CD4-positive, alpha-beta T cell (primary cell): ENCODE measurements at regions not wholly inside any gene's neighbourhood (a gene's known extent, or its start where the extent isn't known, plus 50 kb on each side); places are given as distances from the start of the nearest gene placed in this dataset.
"Not testable (repeated sequence)": the region's sequence is repeated elsewhere in the genome, so short reads cannot be mapped to it uniquely, and the experiment has no call there.

ENCODE experiments used
- ATAC-seq: fragments of 200-7000 bp; cut with Tn5 transposase; one replicate; pipeline ENCODE4 v1.10.0; 2022; ENCODE audit warnings: mild to moderate bottlenecking; ENCODE audit not compliant: poor library complexity
- CTCF ChIA-PET: fragments of 350-600 bp; sonication (Branson Sonifier 250); formaldehyde crosslinking; loops from one replicate; lab custom pipeline; 2021; ENCODE audit warnings: antibody characterized with exemption, inconsistent platforms; lab: Charles Lee
- POLR2A ChIA-PET: fragments of 350-600 bp; sonication (Branson Sonifier 250); formaldehyde crosslinking; loops from one replicate; lab custom pipeline; 2021; ENCODE audit warnings: antibody characterized with exemption, inconsistent platforms; lab: Charles Lee
- DNase-seq, 14 experiments: peaks; one replicate each; pipeline ENCODE4 v3.0.0-alpha.2; 2013 to 2020; ENCODE audit warnings: mixed read lengths in 2 of 14
- H3K27ac ChIP-seq, 2 donors: one replicate each; pipeline versions ENCODE4 v1.5.1 to v1.7.0; 2013; ENCODE audit warnings: low read length in 2 of 2, low read depth in 1 of 2, mild to moderate bottlenecking in 1 of 2
- H3K27me3 ChIP-seq, 2 experiments: 1 replicate in 1 of 2; 2 replicates in 1 of 2; pipeline versions ENCODE4 v1.6.1 to v1.7.0; 2013; ENCODE audit warnings: low read length in 2 of 2, control low read depth in 1 of 2, mild to moderate bottlenecking in 1 of 2, moderate library complexity in 1 of 2; ENCODE audit not compliant: insufficient read depth in 2 of 2, control insufficient read depth in 1 of 2
- H3K36me3 ChIP-seq: one replicate; pipeline ENCODE4 v1.6.1; 2013; ENCODE audit warnings: low read length, control low read depth; ENCODE audit not compliant: insufficient read depth
- H3K4me1 ChIP-seq: one replicate; pipeline ENCODE4 v1.6.1; 2013; ENCODE audit warnings: low read length, control low read depth; ENCODE audit not compliant: insufficient read depth
- H3K4me3 ChIP-seq: one replicate; pipeline ENCODE4 v1.5.1; 2013; ENCODE audit warnings: mild to moderate bottlenecking, low read length, moderate library complexity
- H3K9me3 ChIP-seq, 2 experiments: 1 replicate in 1 of 2; 2 replicates in 1 of 2; pipeline versions ENCODE4 v1.6.1 to v1.7.0; 2013; ENCODE audit warnings: low read length in 2 of 2, mild to moderate bottlenecking in 2 of 2, control low read depth in 1 of 2, moderate library complexity in 1 of 2; ENCODE audit not compliant: control insufficient read depth in 1 of 2, insufficient read depth in 1 of 2
- H3K27ac Mint-ChIP-seq: one replicate; pipeline ENCODE4 v1.8.0; 2020; ENCODE audit warnings: mixed read lengths
- H3K27me3 Mint-ChIP-seq: one replicate; pipeline ENCODE4 v1.8.0; 2021; ENCODE audit warnings: mixed read lengths
- H3K36me3 Mint-ChIP-seq: one replicate; pipeline ENCODE4 v1.8.0; 2021; ENCODE audit warnings: low read depth, mixed read lengths
- H3K4me1 Mint-ChIP-seq: one replicate; pipeline ENCODE4 v1.8.0; 2021; ENCODE audit warnings: low read depth, mixed read lengths
- H3K4me3 Mint-ChIP-seq: one replicate; pipeline ENCODE4 v1.8.0; 2020; ENCODE audit warnings: mild to moderate bottlenecking, mixed read lengths
- H3K9me3 Mint-ChIP-seq: one replicate; pipeline ENCODE4 v1.8.0; 2020; ENCODE audit warnings: mixed read lengths
- intact Hi-C, 2 experiments: fragments of 100-400 bp; cut with DNase I in 1 of 2; cut with micrococcal nuclease in 1 of 2; formaldehyde crosslinking; loops; one replicate each; pipeline versions ENCODE4 v1.15.1 to v1.9.0; 2023 to 2025; cut with DNase I, micrococcal nuclease
- TF ChIP-seq, protein P1 (sequence below): fragments of 200-600 bp; IDR thresholded peaks from one replicate; pipeline ENCODE4 v1.8.0; 2022; ENCODE audit warnings: antibody characterized with exemption, mild to moderate bottlenecking

DNA sequence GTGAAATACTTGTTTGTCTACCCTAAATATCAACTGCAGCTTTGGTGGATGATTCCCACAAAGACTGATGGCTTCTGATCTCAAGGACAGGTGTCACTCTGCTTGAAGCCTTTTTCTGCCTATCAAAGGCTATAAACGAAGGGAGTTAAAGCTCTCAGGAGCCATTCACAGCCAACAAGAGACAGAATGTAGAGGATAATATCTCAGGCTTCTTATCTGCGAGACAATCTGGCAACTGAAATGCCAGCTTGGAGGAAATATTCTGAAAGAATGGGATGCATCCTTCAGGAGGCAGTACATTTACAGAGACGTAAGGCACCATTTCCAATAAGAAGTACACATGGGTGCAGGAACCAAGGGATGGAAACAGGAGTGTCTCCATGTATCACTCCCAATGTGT lies 549.4 kb downstream of the GPAM start:
- DNase-seq (no peak), ATAC-seq (no peak)
- ChIA-PET CTCF (no interaction called here), POLR2A (no interaction called here)
- no peak overlapping the region for H3K27ac Mint-ChIP-seq
- H3K9me3 Mint-ChIP-seq = peaks cover 2% of the 10 kb centered on the region
- Histone ChIP-seq H3K4me3 (no peak overlapping the region), H3K27ac (no peak overlapping the region), H3K4me1 (no peaks in the 10 kb centered on the region), H3K9me3 (peaks cover 0 to 6% of the 10 kb centered on the region in 2 experiments), H3K36me3 (no peaks in the 10 kb centered on the region), H3K27me3 (peaks cover 0 to 5% of the 10 kb centered on the region in 2 experiments)
- TF ChIP-seq, protein P1, sequence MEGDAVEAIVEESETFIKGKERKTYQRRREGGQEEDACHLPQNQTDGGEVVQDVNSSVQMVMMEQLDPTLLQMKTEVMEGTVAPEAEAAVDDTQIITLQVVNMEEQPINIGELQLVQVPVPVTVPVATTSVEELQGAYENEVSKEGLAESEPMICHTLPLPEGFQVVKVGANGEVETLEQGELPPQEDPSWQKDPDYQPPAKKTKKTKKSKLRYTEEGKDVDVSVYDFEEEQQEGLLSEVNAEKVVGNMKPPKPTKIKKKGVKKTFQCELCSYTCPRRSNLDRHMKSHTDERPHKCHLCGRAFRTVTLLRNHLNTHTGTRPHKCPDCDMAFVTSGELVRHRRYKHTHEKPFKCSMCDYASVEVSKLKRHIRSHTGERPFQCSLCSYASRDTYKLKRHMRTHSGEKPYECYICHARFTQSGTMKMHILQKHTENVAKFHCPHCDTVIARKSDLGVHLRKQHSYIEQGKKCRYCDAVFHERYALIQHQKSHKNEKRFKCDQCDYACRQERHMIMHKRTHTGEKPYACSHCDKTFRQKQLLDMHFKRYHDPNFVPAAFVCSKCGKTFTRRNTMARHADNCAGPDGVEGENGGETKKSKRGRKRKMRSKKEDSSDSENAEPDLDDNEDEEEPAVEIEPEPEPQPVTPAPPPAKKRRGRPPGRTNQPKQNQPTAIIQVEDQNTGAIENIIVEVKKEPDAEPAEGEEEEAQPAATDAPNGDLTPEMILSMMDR = no peak
- peaks cover 5% of the 10 kb centered on the region for H3K27me3 Mint-ChIP-seq
- H3K36me3 Mint-ChIP-seq = no peaks in the 10 kb centered on the region
- no peaks in the 10 kb centered on the region for H3K4me1 Mint-ChIP-seq
- intact Hi-C loops = no loop called here
- no peak overlapping the region for H3K4me3 Mint-ChIP-seq

DNA sequence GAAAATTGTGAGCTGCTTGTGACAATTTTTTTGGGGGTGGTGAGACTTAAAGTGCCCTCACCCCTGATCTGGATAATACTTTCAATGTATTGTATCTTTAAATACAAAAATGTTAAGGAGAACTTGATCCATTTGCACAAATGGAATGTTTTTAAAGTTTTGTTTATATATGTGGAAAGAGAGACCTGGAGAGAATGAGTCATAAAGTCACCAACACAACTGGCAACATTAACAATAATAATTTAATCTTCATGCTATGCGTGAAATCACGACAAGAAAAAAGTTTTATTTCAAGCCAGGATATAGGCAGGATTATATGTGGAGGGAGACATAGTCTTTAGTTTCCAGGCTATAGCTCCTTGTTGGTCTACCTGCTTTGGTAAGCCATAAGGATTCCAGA lies 537.5 kb downstream of the GPAM start:
- DNase-seq = no peak
- Mint-ChIP-seq H3K4me3 (no peak overlapping the region), H3K9me3 (peaks cover 18% of the 10 kb centered on the region), H3K27me3 (no peaks in the 10 kb centered on the region), H3K27ac (no peak overlapping the region), H3K4me1 (no peaks in the 10 kb centered on the region), H3K36me3 (no peaks in the 10 kb centered on the region)
- ChIA-PET CTCF (no interaction called here), POLR2A (no interaction called here)
- Histone ChIP-seq H3K4me3 (no peak overlapping the region), H3K9me3 (peaks cover 8 to 9% of the 10 kb centered on the region in 2 experiments), H3K36me3 (no peaks in the 10 kb centered on the region), H3K4me1 (no peaks in the 10 kb centered on the region), H3K27ac (no peak overlapping the region), H3K27me3 (no peaks in the 10 kb centered on the region)
- no peak for ATAC-seq
- intact Hi-C loops = no loop called here
- TF ChIP-seq, protein P1 = no peak

DNA sequence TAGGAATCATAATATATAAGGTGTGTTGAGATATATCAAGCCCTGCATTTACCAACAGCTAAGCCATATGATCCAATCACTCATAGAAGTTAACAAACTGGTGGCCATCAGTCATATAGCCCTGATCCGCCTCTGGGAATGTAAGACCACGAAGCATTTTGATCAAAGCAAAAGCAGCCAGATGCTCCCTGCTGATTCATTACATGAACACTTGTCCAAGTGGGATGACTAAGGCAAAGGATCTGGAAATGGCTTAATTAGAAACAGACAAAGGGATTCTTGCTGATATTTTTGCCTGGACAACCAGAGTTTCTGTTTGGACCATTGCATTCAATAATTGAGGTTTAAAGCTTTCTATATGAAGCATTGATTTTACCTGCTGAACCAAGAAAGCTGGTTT lies 535.5 kb downstream of the GPAM start:
- peaks cover 8 to 9% of the 10 kb centered on the region in 2 experiments for H3K9me3 ChIP-seq
- Mint-ChIP-seq H3K36me3 (no peaks in the 10 kb centered on the region), H3K27ac (no peak overlapping the region), H3K4me3 (no peak overlapping the region), H3K27me3 (no peaks in the 10 kb centered on the region), H3K4me1 (no peaks in the 10 kb centered on the region), H3K9me3 (peaks cover 14% of the 10 kb centered on the region)
- H3K4me3 ChIP-seq = no peak overlapping the region
- ATAC-seq = no peak
- no peak overlapping the region for H3K27ac ChIP-seq
- TF ChIP-seq, protein P1 = no peak
- no peaks in the 10 kb centered on the region for H3K27me3 ChIP-seq
- intact Hi-C loops = no loop called here
- POLR2A ChIA-PET = no interaction called here
- CTCF ChIA-PET = no interaction called here
- DNase-seq = no peak
- H3K4me1 ChIP-seq = no peaks in the 10 kb centered on the region
- no peaks in the 10 kb centered on the region for H3K36me3 ChIP-seq

DNA sequence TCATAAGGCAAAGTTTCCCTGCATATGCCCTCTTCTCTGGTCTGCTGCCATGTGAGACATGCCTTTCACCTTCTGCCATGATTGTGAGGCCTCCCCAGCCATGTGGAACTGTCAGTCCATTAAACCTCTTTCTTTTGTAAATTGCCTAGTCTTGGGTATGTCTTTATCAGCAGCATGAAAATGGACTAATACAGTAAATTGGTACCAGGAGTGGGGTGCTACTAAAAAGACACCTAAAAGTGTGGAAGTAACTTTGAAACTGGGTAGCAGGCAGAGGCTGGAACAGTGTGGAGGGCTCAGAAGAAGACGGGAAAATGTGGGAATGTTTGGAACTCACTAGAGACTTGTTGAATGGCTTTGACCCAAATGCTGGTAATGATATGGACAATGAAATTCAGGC lies 534.5 kb downstream of the GPAM start:
- H3K27ac ChIP-seq, H3K4me3 ChIP-seq, ATAC-seq, H3K4me1 Mint-ChIP-seq, H3K4me3 Mint-ChIP-seq, H3K36me3 Mint-ChIP-seq, CTCF ChIA-PET, H3K27me3 ChIP-seq, intact Hi-C loops, H3K9me3 ChIP-seq, H3K36me3 ChIP-seq, DNase-seq, POLR2A ChIA-PET, H3K27ac Mint-ChIP-seq, H3K27me3 Mint-ChIP-seq, H3K4me1 ChIP-seq: not testable (repeated sequence)
- peaks cover 11% of the 10 kb centered on the region for H3K9me3 Mint-ChIP-seq
